ENCODE measurements at regions not wholly inside any gene's neighbourhood (a gene's known extent, or its start where the extent isn't known, plus 50 kb on each side); places are given as distances from the start of the nearest gene placed in this dataset.

DNA sequence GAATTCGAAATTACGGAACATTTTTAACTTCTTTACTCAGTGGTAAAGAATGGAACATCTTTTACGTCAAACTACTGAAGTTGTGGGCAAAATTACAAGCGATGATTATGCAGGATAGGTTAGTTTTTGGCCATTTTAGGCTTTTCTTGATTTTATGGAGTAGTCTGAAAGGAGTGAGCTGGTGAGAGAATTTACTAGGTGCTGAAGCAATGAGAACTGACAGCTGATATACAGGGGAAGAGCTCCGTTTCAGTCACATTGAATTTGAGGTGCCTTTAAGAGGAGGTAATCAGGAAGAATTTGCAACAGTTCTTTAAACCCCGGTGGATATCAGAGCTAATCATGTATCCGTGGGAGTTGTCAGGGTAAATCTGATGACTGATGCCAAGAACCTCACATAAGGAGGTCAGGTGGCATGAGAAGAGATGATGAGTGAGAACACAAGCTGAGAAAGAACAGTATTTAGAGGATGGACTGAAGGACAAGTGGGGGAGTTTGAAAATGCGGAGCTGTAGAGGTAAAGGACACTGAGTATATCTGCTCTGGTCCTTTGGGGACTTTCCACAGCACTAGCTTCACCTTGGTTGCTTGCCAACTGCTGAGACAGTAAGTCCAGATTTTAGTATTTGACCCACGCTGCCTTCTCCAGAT, 104.3 kb downstream of the AHR start:
- TF ChIP-seq, protein P1, sequence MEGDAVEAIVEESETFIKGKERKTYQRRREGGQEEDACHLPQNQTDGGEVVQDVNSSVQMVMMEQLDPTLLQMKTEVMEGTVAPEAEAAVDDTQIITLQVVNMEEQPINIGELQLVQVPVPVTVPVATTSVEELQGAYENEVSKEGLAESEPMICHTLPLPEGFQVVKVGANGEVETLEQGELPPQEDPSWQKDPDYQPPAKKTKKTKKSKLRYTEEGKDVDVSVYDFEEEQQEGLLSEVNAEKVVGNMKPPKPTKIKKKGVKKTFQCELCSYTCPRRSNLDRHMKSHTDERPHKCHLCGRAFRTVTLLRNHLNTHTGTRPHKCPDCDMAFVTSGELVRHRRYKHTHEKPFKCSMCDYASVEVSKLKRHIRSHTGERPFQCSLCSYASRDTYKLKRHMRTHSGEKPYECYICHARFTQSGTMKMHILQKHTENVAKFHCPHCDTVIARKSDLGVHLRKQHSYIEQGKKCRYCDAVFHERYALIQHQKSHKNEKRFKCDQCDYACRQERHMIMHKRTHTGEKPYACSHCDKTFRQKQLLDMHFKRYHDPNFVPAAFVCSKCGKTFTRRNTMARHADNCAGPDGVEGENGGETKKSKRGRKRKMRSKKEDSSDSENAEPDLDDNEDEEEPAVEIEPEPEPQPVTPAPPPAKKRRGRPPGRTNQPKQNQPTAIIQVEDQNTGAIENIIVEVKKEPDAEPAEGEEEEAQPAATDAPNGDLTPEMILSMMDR (IDR thresholded peaks at IDR 0.05; ENCODE audit: poor library complexity) = no peak
- no peak for TF ChIP-seq EZH2 (IDR thresholded peaks at IDR 0.05; ENCODE audit: borderline replicate concordance)
